ENCODE measurements at regions not wholly inside any gene's neighbourhood (a gene's known extent, or its start where the extent isn't known, plus 50 kb on each side); places are given as distances from the start of the nearest gene placed in this dataset.

DNA sequence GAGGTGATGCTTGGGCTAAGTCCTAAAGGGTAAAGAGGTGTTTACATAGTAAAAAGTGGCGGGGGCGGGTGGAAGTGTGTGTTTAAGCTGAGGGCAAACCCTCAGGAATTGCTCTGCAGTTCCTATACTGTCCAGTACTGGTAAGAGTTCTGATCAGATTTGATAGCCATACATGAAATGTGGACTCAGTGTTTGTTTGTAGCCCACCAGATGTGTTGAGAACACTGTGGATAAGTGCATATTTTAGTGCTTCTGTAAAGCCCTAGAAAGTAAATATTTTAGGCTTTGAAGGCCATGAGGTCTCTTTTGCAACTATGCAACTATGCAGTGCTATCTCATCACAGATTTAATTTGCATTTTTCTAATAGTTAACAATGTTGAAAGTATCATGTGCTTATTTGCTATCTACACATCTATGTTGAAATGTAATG, 80.7 kb upstream of the EOLA2 start:
- TF ChIP-seq, protein P1, sequence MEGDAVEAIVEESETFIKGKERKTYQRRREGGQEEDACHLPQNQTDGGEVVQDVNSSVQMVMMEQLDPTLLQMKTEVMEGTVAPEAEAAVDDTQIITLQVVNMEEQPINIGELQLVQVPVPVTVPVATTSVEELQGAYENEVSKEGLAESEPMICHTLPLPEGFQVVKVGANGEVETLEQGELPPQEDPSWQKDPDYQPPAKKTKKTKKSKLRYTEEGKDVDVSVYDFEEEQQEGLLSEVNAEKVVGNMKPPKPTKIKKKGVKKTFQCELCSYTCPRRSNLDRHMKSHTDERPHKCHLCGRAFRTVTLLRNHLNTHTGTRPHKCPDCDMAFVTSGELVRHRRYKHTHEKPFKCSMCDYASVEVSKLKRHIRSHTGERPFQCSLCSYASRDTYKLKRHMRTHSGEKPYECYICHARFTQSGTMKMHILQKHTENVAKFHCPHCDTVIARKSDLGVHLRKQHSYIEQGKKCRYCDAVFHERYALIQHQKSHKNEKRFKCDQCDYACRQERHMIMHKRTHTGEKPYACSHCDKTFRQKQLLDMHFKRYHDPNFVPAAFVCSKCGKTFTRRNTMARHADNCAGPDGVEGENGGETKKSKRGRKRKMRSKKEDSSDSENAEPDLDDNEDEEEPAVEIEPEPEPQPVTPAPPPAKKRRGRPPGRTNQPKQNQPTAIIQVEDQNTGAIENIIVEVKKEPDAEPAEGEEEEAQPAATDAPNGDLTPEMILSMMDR (conservative IDR thresholded peaks at IDR 0.05; ENCODE audit: low read depth, low read length): no peak
- TF ChIP-seq EZH2 (IDR thresholded peaks at IDR 0.05; ENCODE audit: borderline replicate concordance, low read depth, low read length, poor library complexity, severe bottlenecking): no peak
